Cardiac muscle cell (in vitro differentiated cells and primary cell): ENCODE measurements at regions not wholly inside any gene's neighbourhood (a gene's known extent, or its start where the extent isn't known, plus 50 kb on each side); places are given as distances from the start of the nearest gene placed in this dataset.

Experiments used
- DNase-seq, 2 donors: peaks; one replicate each; pipeline versions ENCODE4 v3.0.0 to v3.0.0-alpha.2; 2010 to 2017; ENCODE audit warnings: low read depth in 1 of 2, low spot score in 1 of 2
- H3K27ac ChIP-seq: fragments of 200-600 bp; sonication (generic); 2 replicates; pipeline ENCODE4 v1.5.1; 2016
- H3K27me3 ChIP-seq: fragments of 200-600 bp; sonication (generic); 2 replicates; pipeline ENCODE4 v1.6.0; 2016; ENCODE audit warnings: control low read depth
- H3K36me3 ChIP-seq: fragments of 200-600 bp; sonication (generic); 2 replicates; pipeline ENCODE4 v1.5.1; 2016; ENCODE audit warnings: control low read depth
- H3K4me1 ChIP-seq: fragments of 200-600 bp; sonication (generic); 2 replicates; pipeline ENCODE4 v1.8.1; 2017; ENCODE audit warnings: low read depth, mild to moderate bottlenecking, mixed run types
- H3K4me3 ChIP-seq: fragments of 200-600 bp; sonication (generic); 2 replicates; pipeline ENCODE4 v1.5.1; 2016; ENCODE audit warnings: mild to moderate bottlenecking
- H3K9me3 ChIP-seq: fragments of 200-600 bp; sonication (generic); 2 replicates; pipeline ENCODE4 v1.5.1; 2017; ENCODE audit warnings: low read depth, mild to moderate bottlenecking, control low read depth
- TF ChIP-seq, protein P1 (sequence below): IDR thresholded peaks from 2 replicates; pipeline ENCODE4 v1.5.1; 2012; ENCODE audit warnings: low read depth, mild to moderate bottlenecking, low read length

DNA sequence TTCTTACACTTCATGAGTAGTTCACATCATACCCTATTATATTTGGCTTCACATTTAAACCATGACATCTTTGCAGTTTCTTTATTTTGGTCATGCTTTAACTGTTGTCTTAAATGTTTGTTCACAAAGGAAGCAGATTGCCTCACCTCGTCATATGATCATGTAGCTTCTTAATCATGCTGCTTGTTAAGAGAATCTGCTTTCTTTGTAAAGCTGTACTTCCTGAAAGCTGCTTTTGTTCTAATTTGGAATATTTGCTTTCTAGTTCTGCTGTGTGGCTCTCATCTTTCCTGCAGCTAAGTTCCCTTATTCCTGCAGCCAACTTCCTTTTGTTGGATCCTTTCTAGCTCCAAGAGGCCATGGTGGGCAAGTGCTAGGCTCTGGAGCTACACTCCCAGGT, 62.9 kb upstream of the SIM2 start:
- Histone ChIP-seq H3K36me3 (no peaks in the 10 kb centered on the region), H3K4me3 (no peak overlapping the region), H3K27ac (no peak overlapping the region), H3K27me3 (peaks cover 8% of the 10 kb centered on the region), H3K9me3 (no peaks in the 10 kb centered on the region), H3K4me1 (no peaks in the 10 kb centered on the region)
- TF ChIP-seq, protein P1, sequence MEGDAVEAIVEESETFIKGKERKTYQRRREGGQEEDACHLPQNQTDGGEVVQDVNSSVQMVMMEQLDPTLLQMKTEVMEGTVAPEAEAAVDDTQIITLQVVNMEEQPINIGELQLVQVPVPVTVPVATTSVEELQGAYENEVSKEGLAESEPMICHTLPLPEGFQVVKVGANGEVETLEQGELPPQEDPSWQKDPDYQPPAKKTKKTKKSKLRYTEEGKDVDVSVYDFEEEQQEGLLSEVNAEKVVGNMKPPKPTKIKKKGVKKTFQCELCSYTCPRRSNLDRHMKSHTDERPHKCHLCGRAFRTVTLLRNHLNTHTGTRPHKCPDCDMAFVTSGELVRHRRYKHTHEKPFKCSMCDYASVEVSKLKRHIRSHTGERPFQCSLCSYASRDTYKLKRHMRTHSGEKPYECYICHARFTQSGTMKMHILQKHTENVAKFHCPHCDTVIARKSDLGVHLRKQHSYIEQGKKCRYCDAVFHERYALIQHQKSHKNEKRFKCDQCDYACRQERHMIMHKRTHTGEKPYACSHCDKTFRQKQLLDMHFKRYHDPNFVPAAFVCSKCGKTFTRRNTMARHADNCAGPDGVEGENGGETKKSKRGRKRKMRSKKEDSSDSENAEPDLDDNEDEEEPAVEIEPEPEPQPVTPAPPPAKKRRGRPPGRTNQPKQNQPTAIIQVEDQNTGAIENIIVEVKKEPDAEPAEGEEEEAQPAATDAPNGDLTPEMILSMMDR = no peak
- DNase-seq = no peak

- TF ChIP-seq, protein P1 = no peak
- Histone ChIP-seq H3K36me3 (no peaks in the 10 kb centered on the region), H3K9me3 (no peaks in the 10 kb centered on the region), H3K27me3 (peaks cover 4% of the 10 kb centered on the region), H3K4me1 (no peaks in the 10 kb centered on the region), H3K27ac (no peak overlapping the region), H3K4me3 (no peak overlapping the region)
- DNase-seq = no peak
These were observed 62.5 kb upstream of the SIM2 start for GRCh38 chr21:36636439-36636838.

GRCh38 chr21:36639769-36640168, 59.1 kb upstream of the SIM2 start:
- no peak for DNase-seq
- no peaks in the 10 kb centered on the region for H3K9me3 ChIP-seq
- H3K27ac ChIP-seq = no peak overlapping the region
- H3K4me3 ChIP-seq = no peak overlapping the region
- TF ChIP-seq, protein P1 = no peak
- no peaks in the 10 kb centered on the region for H3K27me3 ChIP-seq
- no peaks in the 10 kb centered on the region for H3K36me3 ChIP-seq
- H3K4me1 ChIP-seq = no peaks in the 10 kb centered on the region

DNA sequence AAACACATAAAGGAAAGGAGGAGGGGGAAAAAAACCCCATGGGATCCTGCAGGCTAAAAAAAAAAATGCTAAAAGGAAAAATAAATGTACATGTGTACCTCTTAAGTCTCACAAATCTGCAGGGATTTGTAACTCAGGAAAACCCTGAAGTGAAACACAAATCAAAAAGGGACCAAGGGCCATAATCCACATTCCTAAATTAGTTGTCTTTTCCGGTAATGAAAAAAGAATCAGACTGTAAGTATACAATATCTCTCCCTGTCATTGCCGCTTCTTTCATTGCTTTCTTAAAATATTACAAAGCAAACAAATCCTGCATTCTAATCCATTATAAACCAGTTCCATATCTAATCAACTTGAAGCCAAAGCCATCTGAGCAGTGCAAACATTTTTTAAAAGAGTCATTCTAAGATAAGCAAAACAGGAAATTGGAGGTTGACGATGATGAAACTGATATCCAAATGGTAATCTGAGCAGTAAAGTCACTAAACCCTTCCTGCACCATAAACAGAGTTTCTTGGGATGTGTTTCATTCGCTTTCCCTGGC, 58.7 kb upstream of the SIM2 start:
- no peaks in the 10 kb centered on the region for H3K27me3 ChIP-seq
- H3K9me3 ChIP-seq = no peaks in the 10 kb centered on the region
- H3K36me3 ChIP-seq = no peaks in the 10 kb centered on the region
- TF ChIP-seq, protein P1 = no peak
- H3K4me1 ChIP-seq = no peaks in the 10 kb centered on the region
- H3K27ac ChIP-seq = no peak overlapping the region
- DNase-seq = no peak
- H3K4me3 ChIP-seq = no peak overlapping the region

DNA sequence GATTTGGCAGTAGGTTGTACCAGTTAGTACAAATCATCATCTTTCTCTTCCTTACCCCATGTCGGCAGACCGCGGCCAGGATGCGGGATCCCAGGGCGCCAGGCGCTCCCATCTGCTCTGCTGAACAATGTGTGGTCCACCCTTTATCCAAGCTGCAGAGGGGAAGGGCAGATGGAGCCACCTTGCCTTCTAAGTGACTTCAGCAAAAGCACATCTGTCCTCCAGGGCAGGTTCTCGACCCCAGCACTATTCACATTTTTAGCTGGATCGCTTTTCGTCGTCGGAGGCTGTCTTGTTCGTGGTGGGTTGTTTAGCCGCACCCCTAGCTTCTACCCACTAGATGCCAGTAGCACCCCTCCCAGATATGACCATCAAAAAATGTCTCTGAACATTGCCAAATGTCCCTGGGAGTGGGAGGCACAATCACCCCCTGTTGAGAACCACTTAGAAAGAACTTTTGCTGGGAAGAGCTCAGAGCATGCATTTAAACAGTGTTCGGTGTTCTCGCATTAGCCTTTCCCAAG, 58.1 kb upstream of the SIM2 start:
- H3K4me3 ChIP-seq = no peak overlapping the region
- TF ChIP-seq, protein P1 = no peak
- no peaks in the 10 kb centered on the region for H3K4me1 ChIP-seq
- no peak overlapping the region for H3K27ac ChIP-seq
- H3K9me3 ChIP-seq = no peaks in the 10 kb centered on the region
- no peak for DNase-seq
- no peaks in the 10 kb centered on the region for H3K27me3 ChIP-seq
- H3K36me3 ChIP-seq = no peaks in the 10 kb centered on the region
